ENCODE measurements at regions not wholly inside any gene's neighbourhood (a gene's known extent, or its start where the extent isn't known, plus 50 kb on each side); places are given as distances from the start of the nearest gene placed in this dataset.

DNA sequence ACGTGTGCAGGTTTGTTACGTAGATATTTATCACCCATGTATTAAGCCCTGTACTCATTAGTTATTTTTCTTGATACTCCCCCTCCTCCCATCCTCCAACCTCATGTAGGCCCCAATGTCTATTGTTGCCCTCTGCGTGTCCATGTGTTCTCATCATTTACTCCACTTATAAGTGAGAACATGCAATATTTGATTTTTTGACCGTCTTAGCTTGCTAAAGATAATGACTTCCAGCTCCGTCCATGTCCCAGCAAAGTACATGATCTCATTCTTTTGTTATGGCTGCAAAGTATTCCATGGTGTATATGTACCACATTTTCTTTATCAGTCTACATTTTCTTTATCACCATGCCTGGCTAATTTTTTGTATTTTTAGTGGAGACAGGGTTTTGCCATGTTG is 623.2 kb downstream of the SQOR start:
- intact Hi-C loops (cut with DNase I; ENCODE audit: low total_unique reads) = no loop called here
- 67 to 70% methylated on average over 5 of the region's 5 CpGs for WGBS, 2 donors
- H3K4me3 ChIP-seq (ENCODE audit: low read depth, poor library complexity, severe bottlenecking) = no peak overlapping the region
- no peak for DNase-seq (ENCODE audit: low spot score in 2 of 2)
- TF ChIP-seq, protein P1, sequence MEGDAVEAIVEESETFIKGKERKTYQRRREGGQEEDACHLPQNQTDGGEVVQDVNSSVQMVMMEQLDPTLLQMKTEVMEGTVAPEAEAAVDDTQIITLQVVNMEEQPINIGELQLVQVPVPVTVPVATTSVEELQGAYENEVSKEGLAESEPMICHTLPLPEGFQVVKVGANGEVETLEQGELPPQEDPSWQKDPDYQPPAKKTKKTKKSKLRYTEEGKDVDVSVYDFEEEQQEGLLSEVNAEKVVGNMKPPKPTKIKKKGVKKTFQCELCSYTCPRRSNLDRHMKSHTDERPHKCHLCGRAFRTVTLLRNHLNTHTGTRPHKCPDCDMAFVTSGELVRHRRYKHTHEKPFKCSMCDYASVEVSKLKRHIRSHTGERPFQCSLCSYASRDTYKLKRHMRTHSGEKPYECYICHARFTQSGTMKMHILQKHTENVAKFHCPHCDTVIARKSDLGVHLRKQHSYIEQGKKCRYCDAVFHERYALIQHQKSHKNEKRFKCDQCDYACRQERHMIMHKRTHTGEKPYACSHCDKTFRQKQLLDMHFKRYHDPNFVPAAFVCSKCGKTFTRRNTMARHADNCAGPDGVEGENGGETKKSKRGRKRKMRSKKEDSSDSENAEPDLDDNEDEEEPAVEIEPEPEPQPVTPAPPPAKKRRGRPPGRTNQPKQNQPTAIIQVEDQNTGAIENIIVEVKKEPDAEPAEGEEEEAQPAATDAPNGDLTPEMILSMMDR (IDR thresholded peaks at IDR 0.05) = no peak
- no peak for TF ChIP-seq POLR2A (IDR thresholded peaks at IDR 0.05)

DNA sequence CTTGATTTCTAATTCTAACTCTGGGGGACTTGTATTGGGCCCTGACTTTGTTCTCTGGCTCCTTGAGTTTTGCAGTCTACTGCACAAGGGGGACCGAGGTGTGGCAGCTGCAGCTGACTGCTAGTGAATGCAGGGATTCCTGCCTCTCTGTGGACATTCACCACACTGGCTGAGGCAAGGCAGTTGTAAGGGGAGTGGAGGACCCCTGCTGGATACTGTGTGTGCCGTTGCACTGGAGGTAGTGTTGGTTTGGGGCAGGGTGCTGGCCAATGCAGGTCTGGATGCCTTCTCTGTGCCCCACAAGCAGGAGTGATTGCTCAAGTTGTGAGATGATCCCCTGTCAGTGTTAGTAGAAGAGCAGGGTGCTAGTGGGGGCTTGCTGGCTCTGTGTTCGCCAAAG is 626.1 kb downstream of the SQOR start:
- WGBS, 2 donors = 75 to 90% methylated on average over 3 of the region's 3 CpGs
- TF ChIP-seq POLR2A (IDR thresholded peaks at IDR 0.05) = no peak
- TF ChIP-seq, protein P1 (IDR thresholded peaks at IDR 0.05) = no peak
- DNase-seq (ENCODE audit: low spot score in 2 of 2) = no peak
- intact Hi-C loops (cut with DNase I; ENCODE audit: low total_unique reads) = no loop called here
- no peak overlapping the region for H3K4me3 ChIP-seq (ENCODE audit: low read depth, poor library complexity, severe bottlenecking)

DNA sequence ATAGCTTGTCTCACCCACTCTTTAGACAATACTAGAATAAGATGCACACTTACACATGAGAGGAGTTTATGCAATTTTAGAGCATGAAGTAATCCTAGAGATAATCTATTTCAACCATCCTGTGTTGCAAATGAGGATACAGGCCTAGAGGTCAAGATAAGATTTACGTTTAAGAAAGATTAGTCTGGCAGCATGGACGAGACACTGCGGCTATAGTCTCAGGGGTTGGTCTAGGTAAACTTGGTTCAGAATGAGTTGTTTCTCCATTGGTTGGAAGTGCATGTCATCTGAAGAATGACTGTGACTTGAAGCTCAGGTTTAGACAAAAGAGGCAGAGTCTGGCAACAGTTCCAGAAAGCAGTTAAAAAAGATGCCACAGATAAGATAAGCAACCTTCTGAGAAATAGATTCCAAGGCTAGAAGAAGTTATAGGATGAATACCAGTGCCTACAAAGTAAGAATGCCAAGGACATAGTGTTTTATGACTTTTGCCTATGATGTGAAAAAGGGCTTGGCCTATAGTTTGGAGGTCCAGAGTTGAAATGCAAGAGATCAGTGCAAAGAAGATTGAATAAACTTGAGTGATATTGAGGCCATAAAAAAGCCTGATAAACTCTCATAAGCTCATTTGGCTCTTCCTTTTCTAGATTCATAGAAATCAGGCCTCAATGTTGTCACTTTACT is 631.0 kb downstream of the SQOR start:
- H3K4me3 ChIP-seq (ENCODE audit: low read depth, poor library complexity, severe bottlenecking) = no peak overlapping the region
- TF ChIP-seq, protein P1 (IDR thresholded peaks at IDR 0.05) = no peak
- TF ChIP-seq POLR2A (IDR thresholded peaks at IDR 0.05) = no peak
- intact Hi-C loops (cut with DNase I; ENCODE audit: low total_unique reads) = no loop called here
- no peak for DNase-seq (ENCODE audit: low spot score in 2 of 2)
- 75 to 79% methylated on average over 3 of the region's 3 CpGs for WGBS, 2 donors

DNA sequence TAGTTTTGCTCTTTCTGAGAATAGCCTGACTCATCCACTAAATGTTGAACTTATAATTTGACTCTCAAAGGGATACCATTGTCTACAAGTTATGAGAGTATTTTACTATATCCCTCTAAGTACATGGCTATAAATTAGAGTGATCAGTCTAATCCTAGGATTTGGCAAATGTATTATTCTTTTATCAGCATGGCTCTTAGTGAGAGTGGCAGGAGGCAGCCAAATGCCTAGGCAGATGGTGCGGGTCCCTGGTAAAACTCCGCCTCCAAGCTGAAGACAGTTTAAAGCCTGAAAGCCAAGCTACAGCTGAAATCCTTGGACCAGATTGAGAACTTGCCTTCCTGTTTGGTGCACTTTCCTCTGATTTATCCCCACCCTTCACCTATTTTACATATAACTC is 631.8 kb downstream of the SQOR start:
- no peak for DNase-seq (ENCODE audit: low spot score in 2 of 2)
- no peak overlapping the region for H3K4me3 ChIP-seq (ENCODE audit: low read depth, poor library complexity, severe bottlenecking)
- intact Hi-C loops (cut with DNase I; ENCODE audit: low total_unique reads) = no loop called here
- 68 to 73% methylated on average over 2 of the region's 2 CpGs for WGBS, 2 donors
- no peak for TF ChIP-seq POLR2A (IDR thresholded peaks at IDR 0.05)
- TF ChIP-seq, protein P1 (IDR thresholded peaks at IDR 0.05) = no peak

DNA sequence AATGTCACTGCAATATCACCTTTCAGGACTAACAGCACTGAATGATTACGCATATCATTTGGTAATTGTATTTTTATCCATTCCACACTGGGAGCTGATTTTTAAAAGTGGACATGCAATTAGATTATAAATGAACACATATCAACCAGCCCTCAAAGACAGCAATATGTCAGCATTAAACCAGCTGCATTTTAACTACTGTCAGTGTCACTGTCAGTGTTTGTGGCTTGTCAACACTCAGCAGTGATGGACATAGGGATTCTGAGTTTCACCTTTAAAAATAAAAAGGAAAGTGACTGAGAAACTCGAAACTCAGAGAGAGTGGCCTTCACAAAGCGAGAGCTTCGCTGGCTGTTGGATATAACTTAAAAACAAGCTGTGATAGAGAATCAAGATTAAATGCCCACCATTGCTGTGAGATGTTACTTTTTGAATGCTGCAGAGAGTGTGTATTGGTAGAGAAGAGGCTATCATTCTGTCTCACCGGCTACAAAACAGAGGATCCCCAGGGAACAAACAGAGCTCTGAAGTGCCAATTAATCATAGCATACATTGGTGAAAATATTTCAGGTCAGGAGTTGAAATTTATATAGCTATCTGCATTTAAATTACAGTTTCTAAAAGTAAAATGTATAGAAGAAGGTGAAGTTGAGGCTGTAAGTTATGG is 635.8 kb downstream of the SQOR start:
- no peak for DNase-seq (ENCODE audit: low spot score in 2 of 2)
- H3K4me3 ChIP-seq (ENCODE audit: low read depth, poor library complexity, severe bottlenecking) = no peak overlapping the region
- TF ChIP-seq, protein P1 (IDR thresholded peaks at IDR 0.05) = no peak
- TF ChIP-seq POLR2A (IDR thresholded peaks at IDR 0.05) = no peak
- intact Hi-C loops (cut with DNase I; ENCODE audit: low total_unique reads) = no loop called here
- 90 to 92% methylated on average over 5 of the region's 5 CpGs for WGBS, 2 donors

Data from lower leg skin (tissue), 4 donors.